ENCODE measurements at regions not wholly inside any gene's neighbourhood (a gene's known extent, or its start where the extent isn't known, plus 50 kb on each side); places are given as distances from the start of the nearest gene placed in this dataset.
"Not testable (repeated sequence)": the region's sequence is repeated elsewhere in the genome, so short reads cannot be mapped to it uniquely, and the experiment has no call there.

DNA sequence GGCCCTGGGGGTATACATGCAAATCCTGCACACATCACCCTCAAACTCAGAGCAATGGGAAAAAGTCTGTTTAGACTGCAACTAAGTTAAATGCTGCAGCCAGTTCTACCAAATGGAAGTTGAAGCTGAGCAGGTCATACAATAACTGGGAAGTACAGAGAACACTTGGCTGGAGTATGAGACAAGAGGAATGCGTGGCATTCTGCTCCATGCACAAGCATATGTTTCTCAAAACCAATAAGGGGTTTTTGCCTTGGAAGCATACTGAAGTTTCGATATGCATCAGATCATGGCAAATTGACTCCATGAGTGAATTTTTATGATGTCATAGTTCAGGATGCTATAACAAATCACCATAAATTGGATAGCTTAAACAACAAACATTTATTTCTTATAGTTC is 193.8 kb downstream of the COL12A1 start:
- H2AFZ ChIP-seq (ENCODE audit: low read depth, low read length), result no peak overlapping the region

DNA sequence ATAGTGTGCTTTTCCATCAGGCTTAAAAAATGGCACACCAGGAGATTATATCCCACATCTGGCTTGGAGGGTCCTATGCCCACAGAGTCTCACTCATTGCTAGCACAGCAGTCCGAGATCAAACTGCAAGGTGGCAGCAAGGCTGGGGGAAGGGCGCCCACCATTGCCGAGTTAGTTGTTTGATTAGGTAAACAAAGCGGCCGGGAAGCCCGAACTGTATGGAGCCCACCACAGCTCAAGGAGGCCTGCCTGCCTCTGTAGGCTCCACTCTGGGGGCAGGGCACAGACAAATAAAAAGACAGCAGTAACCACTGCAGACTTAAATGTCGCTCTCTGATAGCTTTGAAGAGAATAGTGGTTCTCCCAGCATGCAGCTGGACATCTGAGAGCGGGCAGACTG is 201.9 kb downstream of the COL12A1 start:
- not testable (repeated sequence) for H2AFZ ChIP-seq (ENCODE audit: low read depth, low read length); H3K4me2 ChIP-seq (ENCODE audit: low read length); H4K20me1 ChIP-seq (ENCODE audit: insufficient read depth); H3K9me2 ChIP-seq (ENCODE audit: insufficient read depth, low read length); H3K27me3 ChIP-seq (ENCODE audit: insufficient read depth, low read depth, low read length); H3K79me2 ChIP-seq (replicated peaks; ENCODE audit: insufficient read depth, low read length); H3K27ac ChIP-seq (ENCODE audit: low read length); H3K36me3 ChIP-seq (ENCODE audit: insufficient read depth, low read length); H3F3A ChIP-seq (ENCODE audit: insufficient read depth, low read length, poor library complexity, severe bottlenecking); H3K4me3 ChIP-seq (ENCODE audit: low read length); H3K9ac ChIP-seq (ENCODE audit: low read length); H3K9me3 ChIP-seq (ENCODE audit: low read length)

More for the DNA sequence above, 193.8 kb downstream of the COL12A1 start:
- Histone ChIP-seq H3F3A (ENCODE audit: insufficient read depth, low read length, poor library complexity, severe bottlenecking) (no peaks in the 10 kb centered on the region), H3K9me2 (ENCODE audit: insufficient read depth, low read length) (no peaks in the 10 kb centered on the region), H3K36me3 (ENCODE audit: insufficient read depth, low read length) (no peaks in the 10 kb centered on the region), H3K79me2 (replicated peaks; ENCODE audit: insufficient read depth, low read length) (no peaks in the 10 kb centered on the region), H3K27me3 (ENCODE audit: insufficient read depth, low read depth, low read length) (no peaks in the 10 kb centered on the region), H3K27ac (ENCODE audit: low read length) (no peak overlapping the region), H4K20me1 (ENCODE audit: insufficient read depth) (no peaks in the 10 kb centered on the region), H3K9me3 (ENCODE audit: low read length) (no peaks in the 10 kb centered on the region), H3K9ac (ENCODE audit: low read length) (no peak overlapping the region), H3K4me3 (ENCODE audit: low read length) (no peak overlapping the region), H3K4me2 (ENCODE audit: low read length) (no peak overlapping the region)
- no peak for TF ChIP-seq TAF1 (IDR thresholded peaks at IDR 0.05; ENCODE audit: low read depth)
- TF ChIP-seq SMC3 (conservative IDR thresholded peaks at IDR 0.05; ENCODE audit: poor library complexity), result no peak
- TF ChIP-seq, protein P1, sequence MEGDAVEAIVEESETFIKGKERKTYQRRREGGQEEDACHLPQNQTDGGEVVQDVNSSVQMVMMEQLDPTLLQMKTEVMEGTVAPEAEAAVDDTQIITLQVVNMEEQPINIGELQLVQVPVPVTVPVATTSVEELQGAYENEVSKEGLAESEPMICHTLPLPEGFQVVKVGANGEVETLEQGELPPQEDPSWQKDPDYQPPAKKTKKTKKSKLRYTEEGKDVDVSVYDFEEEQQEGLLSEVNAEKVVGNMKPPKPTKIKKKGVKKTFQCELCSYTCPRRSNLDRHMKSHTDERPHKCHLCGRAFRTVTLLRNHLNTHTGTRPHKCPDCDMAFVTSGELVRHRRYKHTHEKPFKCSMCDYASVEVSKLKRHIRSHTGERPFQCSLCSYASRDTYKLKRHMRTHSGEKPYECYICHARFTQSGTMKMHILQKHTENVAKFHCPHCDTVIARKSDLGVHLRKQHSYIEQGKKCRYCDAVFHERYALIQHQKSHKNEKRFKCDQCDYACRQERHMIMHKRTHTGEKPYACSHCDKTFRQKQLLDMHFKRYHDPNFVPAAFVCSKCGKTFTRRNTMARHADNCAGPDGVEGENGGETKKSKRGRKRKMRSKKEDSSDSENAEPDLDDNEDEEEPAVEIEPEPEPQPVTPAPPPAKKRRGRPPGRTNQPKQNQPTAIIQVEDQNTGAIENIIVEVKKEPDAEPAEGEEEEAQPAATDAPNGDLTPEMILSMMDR (IDR thresholded peaks at IDR 0.05; ENCODE audit: poor library complexity, severe bottlenecking), result no peak
- no peak for TF ChIP-seq EZH2 (IDR thresholded peaks at IDR 0.05; ENCODE audit: borderline replicate concordance, insufficient read depth, low read length, poor library complexity, severe bottlenecking)
- TF ChIP-seq MXI1 (conservative IDR thresholded peaks at IDR 0.05; ENCODE audit: poor library complexity, severe bottlenecking), result no peak
- TF ChIP-seq, protein P2, sequence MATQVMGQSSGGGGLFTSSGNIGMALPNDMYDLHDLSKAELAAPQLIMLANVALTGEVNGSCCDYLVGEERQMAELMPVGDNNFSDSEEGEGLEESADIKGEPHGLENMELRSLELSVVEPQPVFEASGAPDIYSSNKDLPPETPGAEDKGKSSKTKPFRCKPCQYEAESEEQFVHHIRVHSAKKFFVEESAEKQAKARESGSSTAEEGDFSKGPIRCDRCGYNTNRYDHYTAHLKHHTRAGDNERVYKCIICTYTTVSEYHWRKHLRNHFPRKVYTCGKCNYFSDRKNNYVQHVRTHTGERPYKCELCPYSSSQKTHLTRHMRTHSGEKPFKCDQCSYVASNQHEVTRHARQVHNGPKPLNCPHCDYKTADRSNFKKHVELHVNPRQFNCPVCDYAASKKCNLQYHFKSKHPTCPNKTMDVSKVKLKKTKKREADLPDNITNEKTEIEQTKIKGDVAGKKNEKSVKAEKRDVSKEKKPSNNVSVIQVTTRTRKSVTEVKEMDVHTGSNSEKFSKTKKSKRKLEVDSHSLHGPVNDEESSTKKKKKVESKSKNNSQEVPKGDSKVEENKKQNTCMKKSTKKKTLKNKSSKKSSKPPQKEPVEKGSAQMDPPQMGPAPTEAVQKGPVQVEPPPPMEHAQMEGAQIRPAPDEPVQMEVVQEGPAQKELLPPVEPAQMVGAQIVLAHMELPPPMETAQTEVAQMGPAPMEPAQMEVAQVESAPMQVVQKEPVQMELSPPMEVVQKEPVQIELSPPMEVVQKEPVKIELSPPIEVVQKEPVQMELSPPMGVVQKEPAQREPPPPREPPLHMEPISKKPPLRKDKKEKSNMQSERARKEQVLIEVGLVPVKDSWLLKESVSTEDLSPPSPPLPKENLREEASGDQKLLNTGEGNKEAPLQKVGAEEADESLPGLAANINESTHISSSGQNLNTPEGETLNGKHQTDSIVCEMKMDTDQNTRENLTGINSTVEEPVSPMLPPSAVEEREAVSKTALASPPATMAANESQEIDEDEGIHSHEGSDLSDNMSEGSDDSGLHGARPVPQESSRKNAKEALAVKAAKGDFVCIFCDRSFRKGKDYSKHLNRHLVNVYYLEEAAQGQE (IDR thresholded peaks at IDR 0.05; ENCODE audit: borderline replicate concordance), result no peak
- no peak for TF ChIP-seq POLR2AphosphoS5 (IDR thresholded peaks at IDR 0.05)
- TF ChIP-seq RAD21 (conservative IDR thresholded peaks at IDR 0.05), result no peak
- TF ChIP-seq EP300 (conservative IDR thresholded peaks at IDR 0.05; ENCODE audit: poor library complexity, severe bottlenecking), result no peak

DNA sequence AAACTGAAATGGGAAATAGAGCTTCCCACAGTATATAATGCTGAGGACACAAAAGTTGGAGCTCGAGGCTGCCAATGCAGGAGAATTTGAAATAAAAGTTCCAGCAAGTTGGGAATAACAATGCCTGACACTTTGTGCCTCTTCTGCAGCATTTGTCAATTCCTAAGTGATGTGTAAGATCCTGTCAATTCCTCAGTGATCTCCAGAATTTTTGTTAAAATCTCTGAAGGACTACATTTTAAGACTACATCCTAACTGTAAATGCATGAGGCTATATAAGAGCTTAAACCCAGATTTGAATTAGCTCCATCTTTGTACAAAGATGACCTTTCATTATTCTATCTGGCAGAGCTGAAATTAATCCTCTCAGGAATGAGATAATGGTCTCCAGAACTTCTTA is 208.2 kb downstream of the COL12A1 start:
- Histone ChIP-seq H3K36me3 (ENCODE audit: insufficient read depth, low read length) (no peaks in the 10 kb centered on the region), H3K27me3 (ENCODE audit: insufficient read depth, low read depth, low read length) (no peaks in the 10 kb centered on the region), H3K9me3 (ENCODE audit: low read length) (no peaks in the 10 kb centered on the region), H3K27ac (ENCODE audit: low read length) (no peak overlapping the region), H3K4me3 (ENCODE audit: low read length) (no peak overlapping the region), H2AFZ (ENCODE audit: low read depth, low read length) (no peak overlapping the region), H3K79me2 (replicated peaks; ENCODE audit: insufficient read depth, low read length) (no peaks in the 10 kb centered on the region), H3K9me2 (ENCODE audit: insufficient read depth, low read length) (no peaks in the 10 kb centered on the region), H3K9ac (ENCODE audit: low read length) (no peak overlapping the region), H3F3A (ENCODE audit: insufficient read depth, low read length, poor library complexity, severe bottlenecking) (no peaks in the 10 kb centered on the region), H3K4me2 (ENCODE audit: low read length) (no peak overlapping the region), H4K20me1 (ENCODE audit: insufficient read depth) (no peaks in the 10 kb centered on the region)
- TF ChIP-seq SMC3 (conservative IDR thresholded peaks at IDR 0.05; ENCODE audit: poor library complexity), result no peak
- TF ChIP-seq, protein P2 (IDR thresholded peaks at IDR 0.05; ENCODE audit: borderline replicate concordance), result no peak
- TF ChIP-seq RAD21 (conservative IDR thresholded peaks at IDR 0.05), result no peak
- TF ChIP-seq, protein P1 (IDR thresholded peaks at IDR 0.05; ENCODE audit: poor library complexity, severe bottlenecking), result no peak
- TF ChIP-seq TAF1 (IDR thresholded peaks at IDR 0.05; ENCODE audit: low read depth), result no peak
- TF ChIP-seq EZH2 (IDR thresholded peaks at IDR 0.05; ENCODE audit: borderline replicate concordance, insufficient read depth, low read length, poor library complexity, severe bottlenecking), result no peak
- no peak for TF ChIP-seq MXI1 (conservative IDR thresholded peaks at IDR 0.05; ENCODE audit: poor library complexity, severe bottlenecking)
- no peak for TF ChIP-seq EP300 (conservative IDR thresholded peaks at IDR 0.05; ENCODE audit: poor library complexity, severe bottlenecking)
- TF ChIP-seq POLR2AphosphoS5 (IDR thresholded peaks at IDR 0.05), result no peak

Measured in neural cell (in vitro differentiated cells).